ENCODE measurements at regions not wholly inside any gene's neighbourhood (a gene's known extent, or its start where the extent isn't known, plus 50 kb on each side); places are given as distances from the start of the nearest gene placed in this dataset.

DNA sequence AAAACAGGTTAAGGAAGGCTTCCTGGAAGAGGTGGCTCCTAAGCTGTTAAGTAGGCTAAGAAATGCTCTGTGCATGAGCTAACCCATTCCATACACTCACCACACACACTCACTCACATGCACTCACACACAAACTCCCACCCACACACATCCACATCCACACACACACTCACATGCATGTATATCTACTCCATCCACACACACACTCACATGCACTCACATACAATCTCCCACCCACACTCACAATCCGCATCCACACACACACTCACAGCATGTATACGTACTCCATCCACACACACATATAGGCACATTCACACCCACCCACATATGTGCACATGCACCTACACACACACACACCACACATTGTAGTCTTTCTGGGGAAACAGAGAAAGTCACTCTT is 89.3 kb upstream of the HNF1B start:
- no peak for DNase-seq
- Mint-ChIP-seq H3K4me3 (ENCODE audit: unreplicated experiment) (no peak overlapping the region), H3K27me3 (ENCODE audit: unreplicated experiment) (peaks cover 1% of the 10 kb centered on the region), H3K4me1 (ENCODE audit: low read depth, unreplicated experiment) (no peaks in the 10 kb centered on the region), H3K36me3 (ENCODE audit: unreplicated experiment) (no peaks in the 10 kb centered on the region), H3K27ac (ENCODE audit: unreplicated experiment) (no peak overlapping the region), H3K9me3 (ENCODE audit: unreplicated experiment) (peaks cover 5% of the 10 kb centered on the region)
- TF ChIP-seq, protein P1, sequence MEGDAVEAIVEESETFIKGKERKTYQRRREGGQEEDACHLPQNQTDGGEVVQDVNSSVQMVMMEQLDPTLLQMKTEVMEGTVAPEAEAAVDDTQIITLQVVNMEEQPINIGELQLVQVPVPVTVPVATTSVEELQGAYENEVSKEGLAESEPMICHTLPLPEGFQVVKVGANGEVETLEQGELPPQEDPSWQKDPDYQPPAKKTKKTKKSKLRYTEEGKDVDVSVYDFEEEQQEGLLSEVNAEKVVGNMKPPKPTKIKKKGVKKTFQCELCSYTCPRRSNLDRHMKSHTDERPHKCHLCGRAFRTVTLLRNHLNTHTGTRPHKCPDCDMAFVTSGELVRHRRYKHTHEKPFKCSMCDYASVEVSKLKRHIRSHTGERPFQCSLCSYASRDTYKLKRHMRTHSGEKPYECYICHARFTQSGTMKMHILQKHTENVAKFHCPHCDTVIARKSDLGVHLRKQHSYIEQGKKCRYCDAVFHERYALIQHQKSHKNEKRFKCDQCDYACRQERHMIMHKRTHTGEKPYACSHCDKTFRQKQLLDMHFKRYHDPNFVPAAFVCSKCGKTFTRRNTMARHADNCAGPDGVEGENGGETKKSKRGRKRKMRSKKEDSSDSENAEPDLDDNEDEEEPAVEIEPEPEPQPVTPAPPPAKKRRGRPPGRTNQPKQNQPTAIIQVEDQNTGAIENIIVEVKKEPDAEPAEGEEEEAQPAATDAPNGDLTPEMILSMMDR (IDR thresholded peaks at IDR 0.05; ENCODE audit: partially characterized antibody, unreplicated experiment): no peak

DNA sequence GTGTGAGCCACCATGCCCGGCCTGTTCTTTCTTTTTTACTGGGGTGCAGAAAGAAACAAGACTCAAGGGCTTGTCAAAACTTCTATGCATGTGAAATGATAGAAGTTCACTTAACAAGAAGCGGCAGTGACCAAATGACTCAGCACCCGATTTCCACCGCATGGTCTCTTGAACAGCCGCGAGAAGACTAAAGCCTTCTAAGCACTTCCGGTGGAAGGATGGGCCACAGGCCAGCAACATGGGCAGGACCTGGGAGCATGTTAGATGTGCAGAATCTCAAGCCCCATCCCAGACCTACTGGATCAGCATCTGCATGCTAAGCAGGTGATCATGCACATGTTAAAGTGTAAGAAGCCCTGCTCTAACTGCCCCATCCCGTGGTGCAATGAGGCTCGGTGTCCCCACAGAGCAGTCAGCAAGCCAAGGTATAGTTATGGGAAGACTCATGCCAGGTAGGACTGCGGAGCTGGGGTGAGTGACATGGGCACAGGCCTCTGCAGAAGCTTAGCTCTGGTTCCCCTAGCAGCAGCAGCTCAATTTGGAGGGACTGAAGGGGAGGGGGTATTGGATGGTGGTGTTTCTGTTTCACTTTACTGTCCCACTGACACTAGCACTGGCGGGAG is 88.5 kb upstream of the HNF1B start:
- no peaks in the 10 kb centered on the region for H3K9me3 Mint-ChIP-seq (ENCODE audit: unreplicated experiment)
- no peak overlapping the region for H3K27ac Mint-ChIP-seq (ENCODE audit: unreplicated experiment)
- no peak overlapping the region for H3K4me3 Mint-ChIP-seq (ENCODE audit: unreplicated experiment)
- DNase-seq: no peak
- TF ChIP-seq, protein P1 (IDR thresholded peaks at IDR 0.05; ENCODE audit: partially characterized antibody, unreplicated experiment): no peak
- H3K4me1 Mint-ChIP-seq (ENCODE audit: low read depth, unreplicated experiment): no peaks in the 10 kb centered on the region
- H3K36me3 Mint-ChIP-seq (ENCODE audit: unreplicated experiment): no peaks in the 10 kb centered on the region
- peaks cover 1% of the 10 kb centered on the region for H3K27me3 Mint-ChIP-seq (ENCODE audit: unreplicated experiment)

DNA sequence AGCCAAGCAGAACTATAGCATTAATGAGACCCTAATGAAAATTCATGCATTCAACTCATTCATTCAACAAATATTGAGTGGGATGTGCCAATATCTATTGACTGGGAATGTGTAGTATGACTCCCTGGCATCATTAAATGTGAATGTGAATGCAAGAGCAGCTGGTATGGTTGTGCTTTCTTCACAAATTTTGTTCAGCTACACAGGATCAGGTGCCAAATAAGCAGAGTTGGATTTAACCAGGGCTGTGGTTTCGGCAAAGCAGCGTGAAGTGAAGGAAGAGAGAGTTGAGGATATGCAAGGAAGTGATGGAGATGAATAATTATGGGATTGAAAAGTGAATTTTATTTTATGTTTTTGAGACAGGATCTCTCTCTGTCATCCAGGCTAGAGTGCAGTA is 87.1 kb upstream of the HNF1B start:
- Mint-ChIP-seq H3K4me3 (ENCODE audit: unreplicated experiment) (no peak overlapping the region), H3K27me3 (ENCODE audit: unreplicated experiment) (peaks cover 1% of the 10 kb centered on the region), H3K36me3 (ENCODE audit: unreplicated experiment) (no peaks in the 10 kb centered on the region), H3K27ac (ENCODE audit: unreplicated experiment) (no peak overlapping the region), H3K9me3 (ENCODE audit: unreplicated experiment) (no peaks in the 10 kb centered on the region), H3K4me1 (ENCODE audit: low read depth, unreplicated experiment) (no peaks in the 10 kb centered on the region)
- DNase-seq: no peak
- TF ChIP-seq, protein P1 (IDR thresholded peaks at IDR 0.05; ENCODE audit: partially characterized antibody, unreplicated experiment): no peak

DNA sequence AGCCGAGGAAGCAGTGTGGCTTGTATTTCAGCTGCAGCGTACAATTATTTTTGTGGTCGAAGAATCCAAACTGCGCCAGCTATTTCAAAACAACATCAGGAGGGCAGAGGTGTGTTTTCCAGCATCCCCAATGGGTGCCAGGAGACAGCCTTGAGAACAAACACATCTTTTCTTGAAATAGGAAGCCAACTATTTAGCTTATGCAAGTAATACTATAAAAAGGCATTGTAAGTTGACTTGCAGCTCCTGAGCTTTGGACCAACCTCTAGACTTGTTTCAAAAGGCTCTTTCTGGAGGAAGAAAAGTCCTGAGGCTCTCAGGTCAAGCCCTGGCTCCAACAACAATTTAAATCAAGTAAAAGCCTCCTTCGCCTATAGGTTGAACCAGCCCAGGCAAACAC is 86.6 kb upstream of the HNF1B start:
- DNase-seq: no peak
- peaks cover 1% of the 10 kb centered on the region for H3K9me3 Mint-ChIP-seq (ENCODE audit: unreplicated experiment)
- no peaks in the 10 kb centered on the region for H3K4me1 Mint-ChIP-seq (ENCODE audit: low read depth, unreplicated experiment)
- no peak overlapping the region for H3K4me3 Mint-ChIP-seq (ENCODE audit: unreplicated experiment)
- TF ChIP-seq, protein P1 (IDR thresholded peaks at IDR 0.05; ENCODE audit: partially characterized antibody, unreplicated experiment): no peak
- H3K36me3 Mint-ChIP-seq (ENCODE audit: unreplicated experiment): no peaks in the 10 kb centered on the region
- H3K27ac Mint-ChIP-seq (ENCODE audit: unreplicated experiment): no peak overlapping the region
- peaks cover 1% of the 10 kb centered on the region for H3K27me3 Mint-ChIP-seq (ENCODE audit: unreplicated experiment)

DNA sequence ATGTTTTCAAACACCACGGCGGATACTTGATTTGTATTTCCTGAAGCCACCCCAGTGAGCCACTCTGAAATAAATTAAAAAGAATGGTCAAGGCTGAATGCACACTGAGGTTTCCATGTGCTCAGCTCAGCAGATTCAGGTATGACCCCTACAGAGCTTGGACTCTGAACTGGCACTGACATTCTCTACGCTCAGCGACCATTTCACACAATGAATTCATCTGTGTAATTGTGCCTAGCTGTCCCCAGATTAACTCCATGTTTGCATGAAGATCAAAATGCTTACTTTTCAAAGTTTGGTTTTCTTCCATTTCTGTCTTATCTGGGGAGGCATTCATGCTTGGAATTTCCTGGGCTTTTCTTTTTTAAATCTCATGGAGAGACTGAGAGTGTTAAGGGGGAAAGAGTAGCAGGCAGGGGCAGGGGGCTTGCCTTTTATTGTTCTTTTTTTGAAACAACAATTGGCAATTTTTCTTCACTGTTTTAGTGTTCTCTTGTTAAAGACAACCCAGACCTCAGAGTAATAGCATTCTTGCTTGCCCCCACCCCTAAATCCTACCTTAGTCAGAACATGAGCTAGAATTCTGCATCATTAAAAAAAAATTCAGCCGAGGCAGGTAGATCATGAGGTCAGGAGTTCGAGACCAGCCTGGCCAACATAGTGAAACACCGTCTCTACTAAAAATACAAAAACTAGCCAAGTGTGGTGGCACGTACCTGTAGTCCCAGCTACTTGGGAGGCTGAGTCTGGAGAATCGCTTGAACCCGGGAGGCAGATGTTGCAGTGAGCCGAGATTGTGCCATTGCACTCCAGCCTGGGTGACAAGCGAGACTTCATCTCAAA is 85.5 kb upstream of the HNF1B start:
- H3K27ac Mint-ChIP-seq (ENCODE audit: unreplicated experiment): no peak overlapping the region
- no peak overlapping the region for H3K4me3 Mint-ChIP-seq (ENCODE audit: unreplicated experiment)
- peaks cover 1% of the 10 kb centered on the region for H3K9me3 Mint-ChIP-seq (ENCODE audit: unreplicated experiment)
- no peaks in the 10 kb centered on the region for H3K36me3 Mint-ChIP-seq (ENCODE audit: unreplicated experiment)
- peaks cover 1% of the 10 kb centered on the region for H3K27me3 Mint-ChIP-seq (ENCODE audit: unreplicated experiment)
- DNase-seq: no peak
- TF ChIP-seq, protein P1 (IDR thresholded peaks at IDR 0.05; ENCODE audit: partially characterized antibody, unreplicated experiment): no peak
- no peaks in the 10 kb centered on the region for H3K4me1 Mint-ChIP-seq (ENCODE audit: low read depth, unreplicated experiment)

Data from glutamatergic neuron (in vitro differentiated cells).